Natural killer cell (primary cell): ENCODE measurements at regions not wholly inside any gene's neighbourhood (a gene's known extent, or its start where the extent isn't known, plus 50 kb on each side); places are given as distances from the start of the nearest gene placed in this dataset.

Source experiments
- ATAC-seq, 3 donors: fragments of 150-1000 bp in 2 of 3; fragments of 200-7000 bp in 1 of 3; cut with Tn5 transposase; 1 replicate in 1 of 3; 2 replicates in 2 of 3; pipeline ENCODE4 v1.10.0; 2021; ENCODE audit warnings: mild to moderate bottlenecking in 2 of 3, moderate library complexity in 2 of 3
- DNase-seq, 2 donors: peaks; one replicate each; pipeline versions ENCODE4 v3.0.0 to v3.0.0-alpha.2; 2013 to 2021; ENCODE audit warnings: mixed read lengths in 1 of 2
- H3K27ac ChIP-seq: one replicate; pipeline ENCODE4 v1.5.1; 2013; ENCODE audit warnings: mild to moderate bottlenecking, low read length
- H3K27me3 ChIP-seq: one replicate; pipeline ENCODE4 v1.6.1; 2013; ENCODE audit warnings: low read length; ENCODE audit not compliant: control insufficient read depth, insufficient read depth
- H3K36me3 ChIP-seq: one replicate; pipeline ENCODE4 v1.6.1; 2013; ENCODE audit warnings: low read length; ENCODE audit not compliant: control insufficient read depth, insufficient read depth
- H3K4me1 ChIP-seq: one replicate; pipeline ENCODE4 v1.6.1; 2013; ENCODE audit warnings: low read length; ENCODE audit not compliant: control insufficient read depth, insufficient read depth
- H3K4me3 ChIP-seq: one replicate; pipeline ENCODE4 v1.5.1; 2013; ENCODE audit warnings: low read length
- H3K9me3 ChIP-seq: one replicate; pipeline ENCODE4 v1.6.1; 2013; ENCODE audit warnings: low read length; ENCODE audit not compliant: control insufficient read depth, insufficient read depth
- H3K27ac Mint-ChIP-seq, 2 donors: one replicate each; pipeline ENCODE4 v1.8.0; 2022; ENCODE audit warnings: mild to moderate bottlenecking in 2 of 2, mixed read lengths in 2 of 2, moderate library complexity in 1 of 2
- H3K27me3 Mint-ChIP-seq, 2 donors: one replicate each; pipeline ENCODE4 v1.8.0; 2022; ENCODE audit warnings: low read depth in 2 of 2, mixed read lengths in 2 of 2
- H3K36me3 Mint-ChIP-seq: one replicate; pipeline ENCODE4 v1.8.0; 2022; ENCODE audit warnings: mixed read lengths
- H3K4me1 Mint-ChIP-seq, 2 donors: one replicate each; pipeline ENCODE4 v1.8.0; 2022; ENCODE audit warnings: mixed read lengths in 2 of 2
- H3K4me3 Mint-ChIP-seq: one replicate; pipeline ENCODE4 v1.8.0; 2022; ENCODE audit warnings: mild to moderate bottlenecking, moderate library complexity, mixed read lengths
- H3K9me3 Mint-ChIP-seq, 2 donors: one replicate each; pipeline ENCODE4 v1.8.0; 2022; ENCODE audit warnings: mixed read lengths in 2 of 2
- WGBS: methylation state at CpG from one replicate; pipeline ENCODE4 v1.1.7; 2013; ENCODE audit warnings: missing lambda C conversion rate; ENCODE audit not compliant: insufficient coverage; 5-methylcytosine and 5-hydroxymethylcytosine counted together
- intact Hi-C: fragments of 100-400 bp; cut with micrococcal nuclease; formaldehyde crosslinking; loops from one replicate; pipeline ENCODE4 v1.14.2; 2022
- TF ChIP-seq, protein P1 (sequence below): fragments of 200-600 bp; IDR thresholded peaks from one replicate; pipeline ENCODE4 v1.8.0; 2022; ENCODE audit warnings: antibody characterized with exemption

DNA sequence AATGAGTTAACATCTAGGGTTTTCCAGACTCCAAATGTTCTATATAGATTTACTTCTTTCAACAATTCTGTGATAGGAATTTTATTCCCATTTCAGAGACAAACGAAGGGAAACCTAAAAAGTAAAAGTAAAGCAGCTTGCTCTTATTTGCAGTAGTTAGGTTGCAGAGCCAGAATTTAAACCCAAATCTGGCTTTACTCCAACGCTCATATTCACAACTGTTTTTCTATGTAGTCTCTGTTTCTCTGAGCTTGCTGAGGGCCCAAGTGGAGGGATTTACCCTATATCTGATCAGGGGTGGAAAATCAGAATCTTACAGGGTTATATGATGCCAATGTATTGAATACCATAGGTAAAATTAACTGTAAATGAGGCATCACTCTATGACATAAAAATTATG is 599.1 kb upstream of the GRIA3 start:
- H3K4me3 Mint-ChIP-seq, result no peak overlapping the region
- no peaks in the 10 kb centered on the region for H3K36me3 Mint-ChIP-seq
- H3K36me3 ChIP-seq, result no peaks in the 10 kb centered on the region
- H3K4me1 ChIP-seq, result no peaks in the 10 kb centered on the region
- DNase-seq (no peak), ATAC-seq (no peak)
- peaks cover 8% of the 10 kb centered on the region in 2 donors for H3K9me3 Mint-ChIP-seq
- no peaks in the 10 kb centered on the region for H3K27me3 ChIP-seq
- H3K27ac Mint-ChIP-seq, result no peak overlapping the region
- H3K4me1 Mint-ChIP-seq, result no peaks in the 10 kb centered on the region
- no peak overlapping the region for H3K27ac ChIP-seq
- no peaks in the 10 kb centered on the region for H3K27me3 Mint-ChIP-seq
- TF ChIP-seq, protein P1, sequence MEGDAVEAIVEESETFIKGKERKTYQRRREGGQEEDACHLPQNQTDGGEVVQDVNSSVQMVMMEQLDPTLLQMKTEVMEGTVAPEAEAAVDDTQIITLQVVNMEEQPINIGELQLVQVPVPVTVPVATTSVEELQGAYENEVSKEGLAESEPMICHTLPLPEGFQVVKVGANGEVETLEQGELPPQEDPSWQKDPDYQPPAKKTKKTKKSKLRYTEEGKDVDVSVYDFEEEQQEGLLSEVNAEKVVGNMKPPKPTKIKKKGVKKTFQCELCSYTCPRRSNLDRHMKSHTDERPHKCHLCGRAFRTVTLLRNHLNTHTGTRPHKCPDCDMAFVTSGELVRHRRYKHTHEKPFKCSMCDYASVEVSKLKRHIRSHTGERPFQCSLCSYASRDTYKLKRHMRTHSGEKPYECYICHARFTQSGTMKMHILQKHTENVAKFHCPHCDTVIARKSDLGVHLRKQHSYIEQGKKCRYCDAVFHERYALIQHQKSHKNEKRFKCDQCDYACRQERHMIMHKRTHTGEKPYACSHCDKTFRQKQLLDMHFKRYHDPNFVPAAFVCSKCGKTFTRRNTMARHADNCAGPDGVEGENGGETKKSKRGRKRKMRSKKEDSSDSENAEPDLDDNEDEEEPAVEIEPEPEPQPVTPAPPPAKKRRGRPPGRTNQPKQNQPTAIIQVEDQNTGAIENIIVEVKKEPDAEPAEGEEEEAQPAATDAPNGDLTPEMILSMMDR, result no peak
- no CpG with 5 or more reads among the region's 2 CpGs for WGBS
- intact Hi-C loops, result no loop called here
- no peaks in the 10 kb centered on the region for H3K9me3 ChIP-seq
- no peak overlapping the region for H3K4me3 ChIP-seq

DNA sequence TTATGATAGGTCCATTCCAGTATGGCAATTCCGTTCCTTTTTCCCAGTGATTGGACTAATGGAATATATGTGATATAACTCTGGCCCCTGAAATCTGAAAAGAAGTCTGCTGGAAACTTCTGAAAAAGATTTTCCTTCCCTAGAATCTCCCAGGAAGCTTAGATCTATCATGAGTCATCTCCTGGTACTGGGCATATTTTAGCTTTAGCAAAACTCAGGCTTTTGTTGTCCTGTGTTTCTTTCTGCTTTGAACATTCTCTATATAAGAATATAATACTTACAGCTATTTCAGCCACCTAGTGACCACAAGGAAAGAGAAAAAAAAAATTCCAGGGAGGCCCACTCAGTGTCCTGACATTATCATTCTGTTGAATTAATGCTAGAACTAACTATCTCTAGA is 597.2 kb upstream of the GRIA3 start:
- peaks cover 7 to 8% of the 10 kb centered on the region in 2 donors for H3K9me3 Mint-ChIP-seq
- intact Hi-C loops, result no loop called here
- DNase-seq, result no peak
- no peak overlapping the region for H3K27ac Mint-ChIP-seq
- no peaks in the 10 kb centered on the region for H3K27me3 Mint-ChIP-seq
- 33% methylated on average over 1 of the region's 1 CpG for WGBS
- H3K4me1 Mint-ChIP-seq, result no peaks in the 10 kb centered on the region
- no peak for ATAC-seq
- no peak overlapping the region for H3K27ac ChIP-seq
- no peak overlapping the region for H3K4me3 ChIP-seq
- TF ChIP-seq, protein P1, result no peak
- no peaks in the 10 kb centered on the region for H3K27me3 ChIP-seq
- no peaks in the 10 kb centered on the region for H3K36me3 Mint-ChIP-seq
- no peaks in the 10 kb centered on the region for H3K36me3 ChIP-seq
- no peaks in the 10 kb centered on the region for H3K9me3 ChIP-seq
- no peak overlapping the region for H3K4me3 Mint-ChIP-seq
- H3K4me1 ChIP-seq, result no peaks in the 10 kb centered on the region

DNA sequence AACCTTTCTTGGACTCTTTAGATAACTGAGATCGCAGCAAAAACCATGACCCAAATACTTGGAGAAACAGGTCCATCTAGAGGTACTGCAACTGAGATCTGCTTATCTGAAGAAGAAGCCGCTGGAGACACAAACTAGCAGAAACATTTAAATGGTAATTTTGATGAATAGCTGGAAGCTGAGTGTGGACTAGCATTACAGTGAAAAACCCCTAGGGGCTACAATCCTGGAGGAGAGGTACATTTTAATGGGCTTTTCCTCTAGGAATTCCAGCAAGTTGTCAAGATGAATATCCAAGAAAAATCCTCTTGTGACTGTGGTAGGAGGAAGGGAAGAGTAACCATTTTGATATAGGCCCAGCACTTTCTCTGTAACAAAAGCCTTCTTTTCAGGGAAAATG is 592.5 kb upstream of the GRIA3 start:
- DNase-seq (no peak), ATAC-seq (no peak)
- Mint-ChIP-seq H3K4me3 (no peak overlapping the region), H3K4me1 (no peaks in the 10 kb centered on the region), H3K9me3 (peaks cover 2 to 13% of the 10 kb centered on the region in 2 donors), H3K36me3 (no peaks in the 10 kb centered on the region), H3K27ac (no peak overlapping the region), H3K27me3 (no peaks in the 10 kb centered on the region)
- Histone ChIP-seq H3K4me3 (no peak overlapping the region), H3K36me3 (no peaks in the 10 kb centered on the region), H3K4me1 (no peaks in the 10 kb centered on the region), H3K27ac (no peak overlapping the region), H3K9me3 (no peaks in the 10 kb centered on the region), H3K27me3 (no peaks in the 10 kb centered on the region)
- intact Hi-C loops, result no loop called here
- TF ChIP-seq, protein P1, result no peak
- WGBS, result 71% methylated on average over 2 of the region's 2 CpGs

DNA sequence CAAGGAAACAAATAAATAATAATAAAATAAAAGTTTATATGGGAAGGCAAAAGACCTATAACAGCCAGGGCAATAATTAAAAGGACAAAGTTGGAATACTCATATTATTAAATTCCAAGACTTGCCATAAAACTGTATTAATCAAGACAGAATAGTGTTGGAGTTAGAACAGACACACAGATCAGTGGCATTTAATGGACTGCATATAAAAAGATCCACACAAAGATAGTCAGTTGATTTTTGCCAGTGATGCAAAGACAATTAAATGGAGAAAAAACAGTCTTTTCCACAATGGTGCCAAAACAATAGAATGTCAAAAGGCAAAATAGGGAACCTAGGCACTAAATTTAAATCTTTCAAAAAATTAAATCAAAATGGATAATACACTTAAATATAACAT is 587.1 kb upstream of the GRIA3 start:
- Histone ChIP-seq H3K36me3 (no peaks in the 10 kb centered on the region), H3K4me3 (no peak overlapping the region), H3K9me3 (no peaks in the 10 kb centered on the region), H3K4me1 (no peaks in the 10 kb centered on the region), H3K27ac (no peak overlapping the region), H3K27me3 (no peaks in the 10 kb centered on the region)
- no peak for ATAC-seq
- Mint-ChIP-seq H3K4me3 (no peak overlapping the region), H3K27me3 (no peaks in the 10 kb centered on the region), H3K9me3 (peaks cover 6 to 8% of the 10 kb centered on the region in 2 donors), H3K36me3 (no peaks in the 10 kb centered on the region), H3K4me1 (no peaks in the 10 kb centered on the region), H3K27ac (no peak overlapping the region)
- TF ChIP-seq, protein P1, result no peak
- DNase-seq, result no peak
- intact Hi-C loops, result no loop called here
